ENCODE measurements at regions not wholly inside any gene's neighbourhood (a gene's known extent, or its start where the extent isn't known, plus 50 kb on each side); places are given as distances from the start of the nearest gene placed in this dataset.

GRCh38 chr5:81846301-81846700 is 95.4 kb upstream of the SSBP2 start:
- no TSS peak for BruUV-seq (replicated peaks)
- no peaks in the 10 kb centered on the region for H3K9me3 ChIP-seq (ENCODE audit: insufficient read depth, low read depth)
- H4K20me1 ChIP-seq (ENCODE audit: insufficient read depth) = no peaks in the 10 kb centered on the region
- no peak for DNase-seq
- no peaks in the 10 kb centered on the region for H3K79me2 ChIP-seq (ENCODE audit: low read depth)
- peaks cover 19% of the 10 kb centered on the region for H3F3A ChIP-seq (ENCODE audit: insufficient read depth, low read depth)
- H3K9me2 ChIP-seq (ENCODE audit: insufficient read depth) = no peaks in the 10 kb centered on the region
- ChIA-PET POLR2A (ENCODE audit: unreplicated experiment) (no interaction called here), CTCF (no interaction called here)
- peaks cover 49% of the 10 kb centered on the region for H3K4me1 ChIP-seq (replicated peaks; ENCODE audit: insufficient read depth)
- no peaks in the 10 kb centered on the region for H3K36me3 ChIP-seq (ENCODE audit: low read depth)
- no peaks in the 10 kb centered on the region for H3K27me3 ChIP-seq (ENCODE audit: insufficient read depth, low read depth)
- H2AFZ ChIP-seq = no peak overlapping the region
- no peak overlapping the region for H3K4me3 ChIP-seq
- no peak overlapping the region for H3K27ac ChIP-seq
- intact Hi-C loops (cut with micrococcal nuclease; ENCODE audit: unreplicated experiment) = no loop called here
- no peak for TF ChIP-seq EZH2 (IDR thresholded peaks at IDR 0.05; ENCODE audit: low read depth)
- TF ChIP-seq CTCF (conservative IDR thresholded peaks at IDR 0.05) = no peak
- no peak overlapping the region for H3K4me2 ChIP-seq

GRCh38 chr5:81843845-81844244 is 92.9 kb upstream of the SSBP2 start:
- no TSS peak for BruUV-seq (replicated peaks)
- H3F3A ChIP-seq (ENCODE audit: insufficient read depth, low read depth) = peaks cover 11% of the 10 kb centered on the region; the same call in 1 of the 2 replicates
- H3K79me2 ChIP-seq (ENCODE audit: low read depth) = no peaks in the 10 kb centered on the region
- peaks cover 27% of the 10 kb centered on the region for H3K4me1 ChIP-seq (replicated peaks; ENCODE audit: insufficient read depth)
- H3K9me2 ChIP-seq (ENCODE audit: insufficient read depth) = no peaks in the 10 kb centered on the region
- no peak overlapping the region for H2AFZ ChIP-seq
- ChIA-PET CTCF (no interaction called here), POLR2A (ENCODE audit: unreplicated experiment) (no interaction called here)
- H3K9me3 ChIP-seq (ENCODE audit: insufficient read depth, low read depth) = no peaks in the 10 kb centered on the region
- no peaks in the 10 kb centered on the region for H3K36me3 ChIP-seq (ENCODE audit: low read depth)
- H3K27me3 ChIP-seq (ENCODE audit: insufficient read depth, low read depth) = no peaks in the 10 kb centered on the region
- intact Hi-C loops (cut with micrococcal nuclease; ENCODE audit: unreplicated experiment) = loop anchor here (1.0 to 2.0 kb wide), 2 partner anchors 43 to 93 kb away; partner anchors contain the start of gene SSBP2
- H3K4me3 ChIP-seq = no peak overlapping the region
- H4K20me1 ChIP-seq (ENCODE audit: insufficient read depth) = no peaks in the 10 kb centered on the region
- peak overlapping the region; percentile 81 for H3K4me2 ChIP-seq
- no peak overlapping the region; the same call in 1 of the 2 replicates for H3K27ac ChIP-seq
- TF ChIP-seq CTCF (conservative IDR thresholded peaks at IDR 0.05) = no peak
- no peak for TF ChIP-seq EZH2 (IDR thresholded peaks at IDR 0.05; ENCODE audit: low read depth)
- DNase-seq = no peak

GRCh38 chr5:81842795-81843398 is 92.0 kb upstream of the SSBP2 start:
- Histone ChIP-seq H3K9me2 (ENCODE audit: insufficient read depth) (no peaks in the 10 kb centered on the region), H3K4me1 (replicated peaks; ENCODE audit: insufficient read depth) (peaks cover 27% of the 10 kb centered on the region), H3K36me3 (ENCODE audit: low read depth) (no peaks in the 10 kb centered on the region), H3K4me2 (peak overlapping the region; percentile 81), H4K20me1 (ENCODE audit: insufficient read depth) (no peaks in the 10 kb centered on the region), H3K9me3 (ENCODE audit: insufficient read depth, low read depth) (no peaks in the 10 kb centered on the region), H3K4me3 (peak overlapping the region; percentile 46), H3K27ac (peak overlapping the region; percentile 74), H3F3A (ENCODE audit: insufficient read depth, low read depth) (peaks cover 11% of the 10 kb centered on the region; the same call in 1 of the 2 replicates), H2AFZ (peak overlapping the region; percentile 71), H3K27me3 (ENCODE audit: insufficient read depth, low read depth) (no peaks in the 10 kb centered on the region), H3K79me2 (ENCODE audit: low read depth) (no peaks in the 10 kb centered on the region)
- intact Hi-C loops (cut with micrococcal nuclease; ENCODE audit: unreplicated experiment) = loop anchor here (1.0 to 2.0 kb wide), 2 partner anchors 42 to 92 kb away; partner anchors contain the start of gene SSBP2
- CTCF ChIA-PET = no interaction called here
- TF ChIP-seq EZH2 (IDR thresholded peaks at IDR 0.05; ENCODE audit: low read depth) = no peak
- TF ChIP-seq CTCF (conservative IDR thresholded peaks at IDR 0.05) = no peak
- BruUV-seq (replicated peaks) = no TSS peak
- POLR2A ChIA-PET (ENCODE audit: unreplicated experiment) = no interaction called here
- DNase-seq = peak; percentile 20 to 94

Measured in PC-9 (cell line).